SU-DHL-6 (cell line): ENCODE measurements at regions not wholly inside any gene's neighbourhood (a gene's known extent, or its start where the extent isn't known, plus 50 kb on each side); places are given as distances from the start of the nearest gene placed in this dataset.

Experiments
- EZH2phosphoT487 ChIP-seq: fragments of 200-600 bp; sonication (generic), shearing (Covaris generic); conservative IDR thresholded peaks from 2 replicates; pipeline ENCODE4 v1.6.1; 2018; ENCODE audit warnings: mild to moderate bottlenecking, antibody characterized with exemption, low read length, moderate library complexity, mixed read lengths
- TF ChIP-seq, protein P1 (sequence below): fragments of 200-600 bp; sonication (generic); IDR thresholded peaks from one replicate; pipeline ENCODE4 v1.5.1; 2017; ENCODE audit warnings: antibody characterized with exemption, mild to moderate bottlenecking, low read length, moderate library complexity; ENCODE audit not compliant: insufficient read depth, poor library complexity, severe bottlenecking

- TF ChIP-seq, protein P1, sequence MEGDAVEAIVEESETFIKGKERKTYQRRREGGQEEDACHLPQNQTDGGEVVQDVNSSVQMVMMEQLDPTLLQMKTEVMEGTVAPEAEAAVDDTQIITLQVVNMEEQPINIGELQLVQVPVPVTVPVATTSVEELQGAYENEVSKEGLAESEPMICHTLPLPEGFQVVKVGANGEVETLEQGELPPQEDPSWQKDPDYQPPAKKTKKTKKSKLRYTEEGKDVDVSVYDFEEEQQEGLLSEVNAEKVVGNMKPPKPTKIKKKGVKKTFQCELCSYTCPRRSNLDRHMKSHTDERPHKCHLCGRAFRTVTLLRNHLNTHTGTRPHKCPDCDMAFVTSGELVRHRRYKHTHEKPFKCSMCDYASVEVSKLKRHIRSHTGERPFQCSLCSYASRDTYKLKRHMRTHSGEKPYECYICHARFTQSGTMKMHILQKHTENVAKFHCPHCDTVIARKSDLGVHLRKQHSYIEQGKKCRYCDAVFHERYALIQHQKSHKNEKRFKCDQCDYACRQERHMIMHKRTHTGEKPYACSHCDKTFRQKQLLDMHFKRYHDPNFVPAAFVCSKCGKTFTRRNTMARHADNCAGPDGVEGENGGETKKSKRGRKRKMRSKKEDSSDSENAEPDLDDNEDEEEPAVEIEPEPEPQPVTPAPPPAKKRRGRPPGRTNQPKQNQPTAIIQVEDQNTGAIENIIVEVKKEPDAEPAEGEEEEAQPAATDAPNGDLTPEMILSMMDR, result no peak
- TF ChIP-seq EZH2phosphoT487, result no peak
These were observed 89.5 kb upstream of the ARRDC3 start for GRCh38 chr5:91472631-91473030.
